Chondrocyte (in vitro differentiated cells): ENCODE measurements at regions not wholly inside any gene's neighbourhood (a gene's known extent, or its start where the extent isn't known, plus 50 kb on each side); places are given as distances from the start of the nearest gene placed in this dataset.
A peak's percentile ranks its signal among the peaks of the same experiment; 100 is the strongest.

ENCODE experiments used
- DNase-seq: peaks from one replicate; pipeline ENCODE4 v3.0.0; 2021; ENCODE audit warnings: mixed read lengths, low spot score
- H3K27ac Mint-ChIP-seq: one replicate; pipeline ENCODE4 v1.8.0; 2021; ENCODE audit warnings: mild to moderate bottlenecking, moderate library complexity, mixed read lengths; ENCODE audit not compliant: unreplicated experiment
- H3K27me3 Mint-ChIP-seq: 2 replicates; pipeline ENCODE4 v1.8.0; 2021; ENCODE audit warnings: low read depth, mixed read lengths
- H3K36me3 Mint-ChIP-seq: 2 replicates; pipeline ENCODE4 v1.8.0; 2021; ENCODE audit warnings: low read depth, mixed read lengths
- H3K4me1 Mint-ChIP-seq: 2 replicates; pipeline ENCODE4 v1.8.0; 2021; ENCODE audit warnings: low read depth, mild to moderate bottlenecking, mixed read lengths
- H3K4me3 Mint-ChIP-seq: one replicate; pipeline ENCODE4 v1.8.0; 2021; ENCODE audit warnings: mild to moderate bottlenecking, moderate library complexity, mixed read lengths; ENCODE audit not compliant: unreplicated experiment
- H3K9me3 Mint-ChIP-seq: 2 replicates; pipeline ENCODE4 v1.8.0; 2021; ENCODE audit warnings: low read depth, mixed read lengths
- CTCF ChIP-seq: fragments of 200-600 bp; sonication (generic); IDR thresholded peaks from 2 replicates; pipeline ENCODE4 v1.5.0; 2021; ENCODE audit warnings: antibody characterized with exemption, mild to moderate bottlenecking, moderate library complexity

GRCh38 chr1:87219141-87219540 is 109.5 kb upstream of the LMO4 start:
- Mint-ChIP-seq H3K27ac (no peak overlapping the region), H3K4me1 (peaks cover 4% of the 10 kb centered on the region), H3K9me3 (peaks cover 23% of the 10 kb centered on the region), H3K4me3 (no peak overlapping the region), H3K36me3 (no peaks in the 10 kb centered on the region), H3K27me3 (no peaks in the 10 kb centered on the region)
- no peak for DNase-seq
- no peak for TF ChIP-seq CTCF

GRCh38 chr1:87219626-87220025 is 109.1 kb upstream of the LMO4 start:
- Mint-ChIP-seq H3K4me1 (peaks cover 4% of the 10 kb centered on the region), H3K27me3 (no peaks in the 10 kb centered on the region), H3K9me3 (peaks cover 23% of the 10 kb centered on the region), H3K36me3 (no peaks in the 10 kb centered on the region), H3K4me3 (no peak overlapping the region), H3K27ac (no peak overlapping the region)
- DNase-seq = no peak
- no peak for TF ChIP-seq CTCF

GRCh38 chr1:87220993-87221392 is 107.7 kb upstream of the LMO4 start:
- H3K27ac Mint-ChIP-seq = no peak overlapping the region
- no peak for DNase-seq
- H3K36me3 Mint-ChIP-seq = no peaks in the 10 kb centered on the region
- no peak for TF ChIP-seq CTCF
- no peaks in the 10 kb centered on the region for H3K27me3 Mint-ChIP-seq
- H3K9me3 Mint-ChIP-seq = peaks cover 10% of the 10 kb centered on the region
- no peak overlapping the region for H3K4me3 Mint-ChIP-seq
- peaks cover 6% of the 10 kb centered on the region for H3K4me1 Mint-ChIP-seq

- no peak for DNase-seq
- no peak for TF ChIP-seq CTCF
- no peaks in the 10 kb centered on the region for H3K27me3 Mint-ChIP-seq
- H3K9me3 Mint-ChIP-seq = peaks cover 5% of the 10 kb centered on the region
- H3K36me3 Mint-ChIP-seq = no peaks in the 10 kb centered on the region
- H3K4me1 Mint-ChIP-seq = peaks cover 13% of the 10 kb centered on the region
- H3K4me3 Mint-ChIP-seq = no peak overlapping the region
- peak overlapping the region; percentile 28 for H3K27ac Mint-ChIP-seq
Observed at GRCh38 chr1:87224201-87224600, 104.5 kb upstream of the LMO4 start.

GRCh38 chr1:87225171-87225570 is 103.5 kb upstream of the LMO4 start:
- Mint-ChIP-seq H3K27me3 (no peaks in the 10 kb centered on the region), H3K36me3 (no peaks in the 10 kb centered on the region), H3K4me1 (peaks cover 13% of the 10 kb centered on the region), H3K4me3 (no peak overlapping the region), H3K9me3 (peaks cover 5% of the 10 kb centered on the region), H3K27ac (no peak overlapping the region)
- no peak for TF ChIP-seq CTCF
- no peak for DNase-seq
